ENCODE measurements at regions not wholly inside any gene's neighbourhood (a gene's known extent, or its start where the extent isn't known, plus 50 kb on each side); places are given as distances from the start of the nearest gene placed in this dataset.
"Not testable (repeated sequence)": the region's sequence is repeated elsewhere in the genome, so short reads cannot be mapped to it uniquely, and the experiment has no call there.

- 69 to 76% (median 71%) methylated on average over 4 of the region's 4 CpGs for WGBS, 3 donors
- no peak overlapping the region for H3K27ac ChIP-seq (ENCODE audit: low read depth, low read length)
Measured at GRCh38 chr10:64175271-64175962, 654.2 kb downstream of the REEP3 start.

- H3K27ac ChIP-seq (ENCODE audit: low read depth, low read length) = no peak overlapping the region
Measured at GRCh38 chr10:64182671-64183070, 661.5 kb downstream of the REEP3 start.

GRCh38 chr10:64191286-64191685 lies 670.1 kb downstream of the REEP3 start:
- H3K27ac ChIP-seq (ENCODE audit: low read depth, low read length) = no peak overlapping the region
- 64 to 71% (median 67%) methylated on average over 3 of the region's 3 CpGs for WGBS, 3 donors

GRCh38 chr10:64196638-64197315 lies 675.6 kb downstream of the REEP3 start:
- WGBS, 3 donors = 93 to 96% (median 94%) methylated on average over 53 to 59 of the region's 59 CpGs

GRCh38 chr10:64201936-64202335 lies 680.7 kb downstream of the REEP3 start:
- WGBS, 3 donors = 81 to 91% (median 82%) methylated on average over 2 of the region's 2 CpGs
- H3K27ac ChIP-seq (ENCODE audit: low read depth, low read length) = no peak overlapping the region

More at GRCh38 chr10:64196638-64197315, 675.6 kb downstream of the REEP3 start:
- H3K27ac ChIP-seq (ENCODE audit: low read depth, low read length) = no peak overlapping the region

- 86 to 89% (median 88%) methylated on average over 7 of the region's 7 CpGs for WGBS, 3 donors
Measured at GRCh38 chr10:64204504-64204903, 683.3 kb downstream of the REEP3 start.

GRCh38 chr10:64206409-64206808 lies 685.2 kb downstream of the REEP3 start:
- WGBS, 3 donors = 70 to 89% (median 84%) methylated on average over 2 of the region's 2 CpGs
- H3K27ac ChIP-seq (ENCODE audit: low read depth, low read length) = no peak overlapping the region

More at GRCh38 chr10:64204504-64204903, 683.3 kb downstream of the REEP3 start:
- H3K27ac ChIP-seq (ENCODE audit: low read depth, low read length) = not testable (repeated sequence)

- H3K27ac ChIP-seq (ENCODE audit: low read depth, low read length) = no peak overlapping the region
- WGBS, 3 donors = 40 to 52% (median 46%) methylated on average over 3 of the region's 3 CpGs
Measured at GRCh38 chr10:64209561-64209960, 688.4 kb downstream of the REEP3 start.

GRCh38 chr10:64210211-64210610 lies 689.0 kb downstream of the REEP3 start:
- H3K27ac ChIP-seq (ENCODE audit: low read depth, low read length) = no peak overlapping the region
- 66 to 73% (median 73%) methylated on average over 2 of the region's 2 CpGs for WGBS, 3 donors

GRCh38 chr10:64211466-64211865 lies 690.3 kb downstream of the REEP3 start:
- no peak overlapping the region for H3K27ac ChIP-seq (ENCODE audit: low read depth, low read length)
- 64 to 78% (median 69%) methylated on average over 3 of the region's 3 CpGs for WGBS, 3 donors

- H3K27ac ChIP-seq (ENCODE audit: low read depth, low read length) = no peak overlapping the region
- WGBS, 3 donors = 59 to 79% (median 74%) methylated on average over 1 of the region's 1 CpG
Measured at GRCh38 chr10:64215088-64215487, 693.9 kb downstream of the REEP3 start.

GRCh38 chr10:64219271-64220025 lies 698.2 kb downstream of the REEP3 start:
- H3K27ac ChIP-seq (ENCODE audit: low read depth, low read length) = no peak overlapping the region
- WGBS, 3 donors = 69 to 73% (median 69%) methylated on average over 6 of the region's 6 CpGs

- no peak overlapping the region for H3K27ac ChIP-seq (ENCODE audit: low read depth, low read length)
Measured at GRCh38 chr10:64234489-64234888, 713.3 kb downstream of the REEP3 start.

GRCh38 chr10:64257704-64258103 lies 736.5 kb downstream of the REEP3 start:
- H3K27ac ChIP-seq (ENCODE audit: low read depth, low read length) = no peak overlapping the region
- 52 to 70% (median 69%) methylated on average over 1 of the region's 1 CpG for WGBS, 3 donors

GRCh38 chr10:64261092-64261491 lies 739.9 kb downstream of the REEP3 start:
- H3K27ac ChIP-seq (ENCODE audit: low read depth, low read length) = no peak overlapping the region

- 89 to 96% (median 95%) methylated on average over 1 of the region's 1 CpG for WGBS, 3 donors
- H3K27ac ChIP-seq (ENCODE audit: low read depth, low read length) = no peak overlapping the region
Measured at GRCh38 chr10:64261676-64262075, 740.5 kb downstream of the REEP3 start.

- WGBS, 3 donors = 85 to 94% (median 87%) methylated on average over 1 of the region's 1 CpG
Measured at GRCh38 chr10:64265961-64266360, 744.8 kb downstream of the REEP3 start.

GRCh38 chr10:64271508-64271907 lies 750.3 kb downstream of the REEP3 start:
- H3K27ac ChIP-seq (ENCODE audit: low read depth, low read length) = no peak overlapping the region
- WGBS, 3 donors = 64 to 72% (median 72%) methylated on average over 3 of the region's 3 CpGs

More at GRCh38 chr10:64265961-64266360, 744.8 kb downstream of the REEP3 start:
- H3K27ac ChIP-seq (ENCODE audit: low read depth, low read length) = no peak overlapping the region

- no peak overlapping the region for H3K27ac ChIP-seq (ENCODE audit: low read depth, low read length)
- 36 to 44% (median 42%) methylated on average over 3 of the region's 3 CpGs for WGBS, 3 donors
Measured at GRCh38 chr10:64271983-64272382, 750.8 kb downstream of the REEP3 start.
